A549 (cell line): ENCODE measurements at regions not wholly inside any gene's neighbourhood (a gene's known extent, or its start where the extent isn't known, plus 50 kb on each side); places are given as distances from the start of the nearest gene placed in this dataset.

Source experiments
- ATAC-seq, 2 experiments: fragments of 200-7000 bp in 1 of 2; fragments of >200 bp in 1 of 2; cut with Nextera tagmentation in 1 of 2; cut with Tn5 transposase in 1 of 2; 3 replicates each; pipeline versions ENCODE4 v1.8.0 to v1.9.1; 2018 to 2020; ENCODE audit warnings: mild to moderate bottlenecking in 1 of 2, moderate library complexity in 1 of 2
- CTCF ChIA-PET: fragments of 300-600 bp; sonication (Branson Sonifier 250); formaldehyde crosslinking; extraction: SDS; loops from one replicate; lab custom pipeline; 2021; ENCODE audit warnings: antibody characterized with exemption, inconsistent platforms; lab: Yijun Ruan, JAX
- POLR2A ChIA-PET: fragments of 350-600 bp; formaldehyde crosslinking; extraction: SDS; loops from one replicate; lab custom pipeline; 2021; ENCODE audit warnings: antibody characterized with exemption, inconsistent platforms; lab: Yijun Ruan, JAX
- DNase-seq, 2 experiments: peaks; one replicate each; pipeline versions ENCODE4 v3.0.0 to v3.0.0-alpha.2; 2011 to 2016; ENCODE audit warnings: low read depth in 1 of 2, low spot score in 1 of 2
- FAIRE-seq: peaks from 2 replicates; lab custom pipeline; 2011; peaks lifted over from hg19 to GRCh38; lab: Jason Lieb, UNC
- H3K27ac ChIP-seq, 2 experiments: fragments of >200 bp; sonication (Bioruptor Twin); formaldehyde crosslinking; 3 replicates each; pipeline ENCODE4 v1.5.1; 2016 to 2017
- H3K4me1 ChIP-seq: fragments of >200 bp; sonication (Bioruptor Twin); formaldehyde crosslinking; 3 replicates; pipeline ENCODE4 v1.6.1; 2016
- H3K4me2 ChIP-seq: fragments of >200 bp; sonication (Bioruptor Twin); formaldehyde crosslinking; 3 replicates; pipeline ENCODE4 v1.6.1; 2016
- H3K4me3 ChIP-seq: fragments of >200 bp; sonication (Bioruptor Twin); formaldehyde crosslinking; 3 replicates; pipeline ENCODE4 v1.5.1; 2016
- H3K9me3 ChIP-seq: fragments of >200 bp; sonication (Bioruptor Twin); formaldehyde crosslinking; 3 replicates; pipeline ENCODE4 v1.6.1; 2016
- BHLHE40 ChIP-seq: IDR thresholded peaks from 2 replicates; pipeline ENCODE4 v1.6.1; 2012; ENCODE audit warnings: low read depth, low read length, inconsistent platforms
- CBX2 ChIP-seq: fragments of 200-600 bp; sonication (generic); IDR thresholded peaks from 2 replicates; pipeline ENCODE4 v1.6.1; 2016; ENCODE audit warnings: low read depth, mild to moderate bottlenecking, borderline replicate concordance
- CBX8 ChIP-seq: fragments of 200-600 bp; sonication (generic); IDR thresholded peaks from 2 replicates; pipeline ENCODE4 v1.6.1; 2016
- CEBPB ChIP-seq, 2 experiments: fragments of >200 bp in 1 of 2; sonication (Bioruptor Twin) in 1 of 2; formaldehyde crosslinking in 1 of 2; IDR thresholded peaks; 2 replicates each; pipeline ENCODE4 v1.6.1; 2012 to 2016
- CHD2 ChIP-seq: fragments of 150-350 bp; IDR thresholded peaks from 2 replicates; pipeline ENCODE4 v1.6.1; 2014; ENCODE audit warnings: low read length; ENCODE audit not compliant: partially characterized antibody
- CHD4 ChIP-seq: fragments of 200-600 bp; sonication (generic); IDR thresholded peaks from 2 replicates; pipeline ENCODE4 v1.6.1; 2016; ENCODE audit warnings: antibody characterized with exemption, mild to moderate bottlenecking, borderline replicate concordance
- EP300 ChIP-seq, 2 experiments: fragments of >200 bp; sonication (Bioruptor Twin); formaldehyde crosslinking; IDR thresholded peaks; 2 replicates in 1 of 2; 3 replicates in 1 of 2; pipeline ENCODE4 v1.6.1; 2016 to 2017
- FOSB ChIP-seq: fragments of 250-450 bp; sonication (Bioruptor Pico); IDR thresholded peaks from 2 replicates; pipeline ENCODE4 v1.5.0; 2020; ENCODE audit warnings: mild to moderate bottlenecking, moderate library complexity
- FOXS1 ChIP-seq: fragments of 250-450 bp; sonication (Bioruptor Pico); IDR thresholded peaks from 2 replicates; pipeline ENCODE4 v1.5.0; 2020; ENCODE audit warnings: mild to moderate bottlenecking, moderate library complexity
- HDAC2 ChIP-seq: fragments of 200-600 bp; sonication (generic); IDR thresholded peaks from 2 replicates; pipeline ENCODE4 v1.6.1; 2016
- HEYL ChIP-seq: fragments of 250-450 bp; sonication (Bioruptor Pico); IDR thresholded peaks from 2 replicates; pipeline ENCODE4 v1.8.0; 2021; ENCODE audit warnings: mild to moderate bottlenecking, moderate library complexity
- JUN ChIP-seq, 2 experiments: fragments of >200 bp; sonication (Bioruptor Twin); formaldehyde crosslinking; IDR thresholded peaks; 2 replicates in 1 of 2; 3 replicates in 1 of 2; pipeline ENCODE4 v1.6.1; 2016 to 2017
- JUNB ChIP-seq: fragments of >200 bp; sonication (Bioruptor Twin); formaldehyde crosslinking; IDR thresholded peaks from 2 replicates; pipeline ENCODE4 v1.6.1; 2016
- KDM5A ChIP-seq: fragments of 200-600 bp; sonication (generic); IDR thresholded peaks from 2 replicates; pipeline ENCODE4 v1.6.1; 2016; ENCODE audit warnings: antibody characterized with exemption, mild to moderate bottlenecking
- MAX ChIP-seq: IDR thresholded peaks from 2 replicates; pipeline ENCODE4 v1.6.1; 2012
- MAZ ChIP-seq: fragments of 150-350 bp; IDR thresholded peaks from 2 replicates; pipeline ENCODE4 v1.6.1; 2014; ENCODE audit warnings: antibody characterized with exemption, low read depth, low read length, borderline replicate concordance
- NFE2L2 ChIP-seq: fragments of 150-350 bp; conservative IDR thresholded peaks from 2 replicates; pipeline ENCODE4 v1.6.1; 2014; ENCODE audit warnings: low read length
- PHF8 ChIP-seq: fragments of 200-600 bp; sonication (generic); IDR thresholded peaks from 2 replicates; pipeline ENCODE4 v1.6.1; 2016; ENCODE audit warnings: low read depth, mild to moderate bottlenecking, antibody characterized with exemption, moderate library complexity, borderline replicate concordance
- POLR2AphosphoS2 ChIP-seq: conservative IDR thresholded peaks from 2 replicates; pipeline ENCODE4 v1.6.1; 2012; ENCODE audit warnings: low read length, improper control_type of control experiment, inconsistent platforms
- RAD21 ChIP-seq, 2 experiments: fragments of >200 bp in 1 of 2; sonication (Bioruptor Twin) in 1 of 2; formaldehyde crosslinking in 1 of 2; IDR thresholded peaks in 1 of 2; conservative IDR thresholded peaks in 1 of 2; 2 replicates in 1 of 2; 3 replicates in 1 of 2; pipeline ENCODE4 v1.6.1; 2012 to 2018; ENCODE audit warnings: inconsistent platforms in 1 of 2
- RARB ChIP-seq: fragments of 250-450 bp; sonication (Bioruptor Pico); IDR thresholded peaks from 2 replicates; pipeline ENCODE4 v1.8.0; 2021; ENCODE audit warnings: mild to moderate bottlenecking, moderate library complexity
- RCOR1 ChIP-seq: fragments of 150-350 bp; IDR thresholded peaks from 2 replicates; pipeline ENCODE4 v1.6.1; 2014; ENCODE audit warnings: antibody characterized with exemption, low read length, low read depth
- REST ChIP-seq: fragments of 200-600 bp; sonication (generic); IDR thresholded peaks from 2 replicates; pipeline ENCODE4 v1.6.1; 2016; ENCODE audit warnings: antibody characterized with exemption, mild to moderate bottlenecking, moderate library complexity
- RFX5 ChIP-seq: fragments of 450-650 bp; IDR thresholded peaks from 2 replicates; pipeline ENCODE4 v1.7.1; 2014; ENCODE audit warnings: antibody characterized with exemption, mild to moderate bottlenecking, moderate library complexity
- RNF2 ChIP-seq: fragments of 200-600 bp; sonication (generic); IDR thresholded peaks from 2 replicates; pipeline ENCODE4 v1.6.1; 2016; ENCODE audit warnings: low read depth, mild to moderate bottlenecking, antibody characterized with exemption, moderate library complexity, borderline replicate concordance
- SMC3 ChIP-seq: fragments of >200 bp; sonication (Bioruptor Twin); formaldehyde crosslinking; IDR thresholded peaks from 3 replicates; pipeline ENCODE4 v1.6.1; 2018; ENCODE audit warnings: inconsistent platforms
- SREBF2 ChIP-seq: fragments of 450-650 bp; IDR thresholded peaks from 2 replicates; pipeline ENCODE4 v1.6.1; 2014; ENCODE audit warnings: mild to moderate bottlenecking, moderate library complexity
- ZC3H11A ChIP-seq: fragments of 450-650 bp; IDR thresholded peaks from 2 replicates; pipeline ENCODE4 v1.6.1; 2014; ENCODE audit warnings: antibody characterized with exemption, mild to moderate bottlenecking
- ZNF302 ChIP-seq: fragments of 250-450 bp; sonication (Bioruptor Pico); IDR thresholded peaks from 2 replicates; pipeline ENCODE4 v1.9.0; 2021; ENCODE audit warnings: inconsistent platforms, mild to moderate bottlenecking, moderate library complexity
- ZSCAN20 ChIP-seq: fragments of 250-450 bp; sonication (Bioruptor Pico); IDR thresholded peaks from 2 replicates; pipeline ENCODE4 v1.8.0; 2022; ENCODE audit warnings: mild to moderate bottlenecking, moderate library complexity
- WGBS: methylation state at CpG from one replicate; pipeline ENCODE4 v1.1.6; 2017; ENCODE audit errors: missing lambda C conversion rate; 5-methylcytosine and 5-hydroxymethylcytosine counted together

- Histone ChIP-seq H3K4me1 (no peaks in the 10 kb centered on the region), H3K4me3 (no peak overlapping the region), H3K9me3 (no peaks in the 10 kb centered on the region), H3K4me2 (no peak overlapping the region), H3K27ac (no peak overlapping the region)
- CTCF ChIA-PET, result no interaction called here
- WGBS, result 0% methylated on average over 1 of the region's 1 CpG
- FAIRE-seq, result no peak
- POLR2A ChIA-PET, result no interaction called here
- TF ChIP-seq POLR2AphosphoS2, result no peak
- no peak for TF ChIP-seq ZNF302 (CRISPR knock-in tag)
- no peak for DNase-seq
- ATAC-seq, result no peak
Measured at GRCh38 chr6:103356531-103356930, 1503.2 kb downstream of the HACE1 start.

- Histone ChIP-seq H3K27ac (no peak overlapping the region), H3K4me3 (no peak overlapping the region), H3K9me3 (no peaks in the 10 kb centered on the region), H3K4me2 (no peak overlapping the region), H3K4me1 (no peaks in the 10 kb centered on the region)
- ATAC-seq (no peak), DNase-seq (no peak), FAIRE-seq (no peak)
- ChIA-PET CTCF (no interaction called here), POLR2A (no interaction called here)
- TF ChIP-seq SREBF2 (no peak), RARB (no peak), RFX5 (no peak), ZC3H11A (no peak), JUN (IDR thresholded peaks at IDR 0.05) (no peak), POLR2AphosphoS2 (no peak), NFE2L2 (no peak), RNF2 (no peak), BHLHE40 (no peak), CBX2 (no peak), FOXS1 (CRISPR knock-in tag) (no peak), CEBPB (IDR thresholded peaks at IDR 0.05) (no peak), SMC3 (no peak), HDAC2 (no peak), KDM5A (no peak), CHD2 (no peak), PHF8 (no peak), MAX (no peak), RAD21 (conservative IDR thresholded peaks at IDR 0.05 in 1 of 2, IDR thresholded peaks at IDR 0.05 in 1 of 2) (no peak)
- 18% methylated on average over 2 of the region's 2 CpGs for WGBS
Measured at GRCh38 chr6:103344554-103345163, 1515.1 kb downstream of the HACE1 start.

GRCh38 chr6:103335412-103335811 lies 1524.3 kb downstream of the HACE1 start:
- FAIRE-seq, result no peak
- 29% methylated on average over 2 of the region's 2 CpGs for WGBS
- CTCF ChIA-PET, result no interaction called here

More at GRCh38 chr6:103335412-103335811, 1524.3 kb downstream of the HACE1 start:
- no peak overlapping the region for H3K27ac ChIP-seq
- POLR2A ChIA-PET, result no interaction called here
- H3K4me1 ChIP-seq, result no peaks in the 10 kb centered on the region
- H3K4me3 ChIP-seq, result no peak overlapping the region
- no peaks in the 10 kb centered on the region for H3K9me3 ChIP-seq
- H3K4me2 ChIP-seq, result no peak overlapping the region
- no peak for TF ChIP-seq CHD2
- TF ChIP-seq HDAC2, result no peak
- no peak for TF ChIP-seq KDM5A
- TF ChIP-seq HEYL (CRISPR knock-in tag), result no peak
- TF ChIP-seq CBX8, result no peak
- no peak for TF ChIP-seq JUNB
- no peak for TF ChIP-seq FOSB (CRISPR knock-in tag)
- TF ChIP-seq RCOR1, result no peak
- no peak for TF ChIP-seq RAD21 (conservative IDR thresholded peaks at IDR 0.05 in 1 of 2, IDR thresholded peaks at IDR 0.05 in 1 of 2)
- TF ChIP-seq ZC3H11A, result no peak
- no peak for TF ChIP-seq SREBF2
- TF ChIP-seq ZSCAN20, result no peak
- TF ChIP-seq REST, result no peak
- TF ChIP-seq BHLHE40, result no peak
- TF ChIP-seq CEBPB (IDR thresholded peaks at IDR 0.05), result no peak
- no peak for TF ChIP-seq EP300 (IDR thresholded peaks at IDR 0.05)
- no peak for TF ChIP-seq MAZ
- no peak for TF ChIP-seq CHD4
- TF ChIP-seq, all 56 proteins: peak for 0
- DNase-seq, result peak in 1 of 2 experiments; percentile 1
- no peak for ATAC-seq
